HG03575 (cell line): ENCODE measurements at regions not wholly inside any gene's neighbourhood (a gene's known extent, or its start where the extent isn't known, plus 50 kb on each side); places are given as distances from the start of the nearest gene placed in this dataset.
A peak's percentile ranks its signal among the peaks of the same experiment; 100 is the strongest.
"Not testable (repeated sequence)": the region's sequence is repeated elsewhere in the genome, so short reads cannot be mapped to it uniquely, and the experiment has no call there.

ENCODE experiments used
- ATAC-seq: cut with Tn5 transposase; IDR thresholded peaks from one replicate; pipeline ENCODE4 v1.9.1; 2021; ENCODE audit not compliant: unreplicated experiment, insufficient number of reproducible peaks, low FRiP score; ENCODE audit errors: extremely low read depth

- ATAC-seq, result no peak
Measured at GRCh38 chr3:87120881-87121280, 106.2 kb upstream of the CHMP2B start.

GRCh38 chr3:87120236-87120635 is 106.9 kb upstream of the CHMP2B start:
- ATAC-seq, result no peak

- ATAC-seq, result no peak
Measured at GRCh38 chr3:87109465-87109864, 117.6 kb upstream of the CHMP2B start.

GRCh38 chr3:87101861-87102625 is 111.1 kb upstream of the VGLL3 start:
- no peak for ATAC-seq

- ATAC-seq, result not testable (repeated sequence)
Measured at GRCh38 chr3:87097733-87098132, 106.8 kb upstream of the VGLL3 start.

- no peak for ATAC-seq
Measured at GRCh38 chr3:87090631-87091030, 99.7 kb upstream of the VGLL3 start.

GRCh38 chr3:87088993-87089841 is 98.3 kb upstream of the VGLL3 start:
- peak; percentile 37 for ATAC-seq

- no peak for ATAC-seq
Measured at GRCh38 chr3:87088430-87088992, 97.6 kb upstream of the VGLL3 start.

GRCh38 chr3:87084868-87085267 is 93.9 kb upstream of the VGLL3 start:
- no peak for ATAC-seq

- ATAC-seq, result no peak
Measured at GRCh38 chr3:87082796-87083440, 92.0 kb upstream of the VGLL3 start.

- no peak for ATAC-seq
Measured at GRCh38 chr3:87077355-87077754, 86.4 kb upstream of the VGLL3 start.

- ATAC-seq, result no peak
Measured at GRCh38 chr3:87076946-87077345, 86.0 kb upstream of the VGLL3 start.

- ATAC-seq, result no peak
Measured at GRCh38 chr3:87073496-87074145, 82.7 kb upstream of the VGLL3 start.

- ATAC-seq, result no peak
Measured at GRCh38 chr3:87072446-87072845, 81.5 kb upstream of the VGLL3 start.

GRCh38 chr3:87069971-87070370 is 79.0 kb upstream of the VGLL3 start:
- ATAC-seq, result no peak

- ATAC-seq, result no peak
Measured at GRCh38 chr3:87069021-87069420, 78.1 kb upstream of the VGLL3 start.

GRCh38 chr3:87062685-87063084 is 71.7 kb upstream of the VGLL3 start:
- no peak for ATAC-seq

GRCh38 chr3:87057474-87057873 is 66.5 kb upstream of the VGLL3 start:
- ATAC-seq, result no peak

GRCh38 chr3:87053553-87053952 is 62.6 kb upstream of the VGLL3 start:
- no peak for ATAC-seq
